ENCODE measurements at regions not wholly inside any gene's neighbourhood (a gene's known extent, or its start where the extent isn't known, plus 50 kb on each side); places are given as distances from the start of the nearest gene placed in this dataset.

DNA sequence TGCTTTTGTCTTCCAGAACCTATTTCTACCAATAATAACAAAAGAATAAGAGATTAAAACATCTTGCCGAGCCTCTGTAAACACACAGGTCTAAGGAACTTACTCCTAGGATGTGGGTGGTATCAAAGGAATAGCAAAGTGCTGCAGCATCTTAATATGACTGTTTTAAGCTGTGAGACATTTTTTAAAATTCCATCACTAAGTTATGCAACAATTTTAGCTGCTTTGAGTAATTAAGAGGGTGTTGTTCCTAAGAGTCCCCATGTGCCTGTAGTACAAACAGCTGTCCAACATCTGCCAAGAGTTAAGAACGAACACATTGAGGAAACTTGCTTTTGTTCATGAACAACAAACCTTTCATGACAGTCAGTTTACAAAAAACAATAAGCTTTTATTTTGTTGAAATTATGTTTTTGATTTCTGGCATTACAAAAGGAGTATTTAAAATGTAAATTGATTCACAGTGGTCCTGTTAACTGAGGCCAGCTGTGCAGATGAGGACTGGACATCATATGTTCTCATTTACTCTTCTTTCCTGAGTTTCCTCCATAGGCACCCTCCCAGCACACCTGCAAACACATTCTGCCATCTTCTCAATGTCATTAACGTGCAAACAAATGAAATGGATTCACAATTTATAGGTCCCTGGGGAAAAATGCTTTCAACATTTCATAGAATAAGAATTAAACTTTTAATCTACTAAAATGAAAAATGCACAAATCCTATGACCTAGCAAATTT lies 337.3 kb upstream of the ARHGEF26 start:
- TF ChIP-seq, protein P1, sequence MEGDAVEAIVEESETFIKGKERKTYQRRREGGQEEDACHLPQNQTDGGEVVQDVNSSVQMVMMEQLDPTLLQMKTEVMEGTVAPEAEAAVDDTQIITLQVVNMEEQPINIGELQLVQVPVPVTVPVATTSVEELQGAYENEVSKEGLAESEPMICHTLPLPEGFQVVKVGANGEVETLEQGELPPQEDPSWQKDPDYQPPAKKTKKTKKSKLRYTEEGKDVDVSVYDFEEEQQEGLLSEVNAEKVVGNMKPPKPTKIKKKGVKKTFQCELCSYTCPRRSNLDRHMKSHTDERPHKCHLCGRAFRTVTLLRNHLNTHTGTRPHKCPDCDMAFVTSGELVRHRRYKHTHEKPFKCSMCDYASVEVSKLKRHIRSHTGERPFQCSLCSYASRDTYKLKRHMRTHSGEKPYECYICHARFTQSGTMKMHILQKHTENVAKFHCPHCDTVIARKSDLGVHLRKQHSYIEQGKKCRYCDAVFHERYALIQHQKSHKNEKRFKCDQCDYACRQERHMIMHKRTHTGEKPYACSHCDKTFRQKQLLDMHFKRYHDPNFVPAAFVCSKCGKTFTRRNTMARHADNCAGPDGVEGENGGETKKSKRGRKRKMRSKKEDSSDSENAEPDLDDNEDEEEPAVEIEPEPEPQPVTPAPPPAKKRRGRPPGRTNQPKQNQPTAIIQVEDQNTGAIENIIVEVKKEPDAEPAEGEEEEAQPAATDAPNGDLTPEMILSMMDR (conservative IDR thresholded peaks at IDR 0.05; ENCODE audit: low read length) = no peak
- TF ChIP-seq EZH2phosphoT487 (IDR thresholded peaks at IDR 0.05; ENCODE audit: borderline replicate concordance, low read depth, low read length) = no peak
